OCI-LY3 (cell line): ENCODE measurements at regions not wholly inside any gene's neighbourhood (a gene's known extent, or its start where the extent isn't known, plus 50 kb on each side); places are given as distances from the start of the nearest gene placed in this dataset.

Experiments
- EZH2phosphoT487 ChIP-seq: fragments of 200-600 bp; shearing (Covaris generic); IDR thresholded peaks from 2 replicates; pipeline ENCODE4 v1.6.1; 2018; ENCODE audit warnings: antibody characterized with exemption, mixed run types, low read depth
- TF ChIP-seq, protein P1 (sequence below): fragments of 200-600, 300-600 bp; sonication (generic); IDR thresholded peaks from 2 replicates; pipeline ENCODE4 v1.5.1; 2014; ENCODE audit warnings: antibody characterized with exemption, low read length, low read depth

DNA sequence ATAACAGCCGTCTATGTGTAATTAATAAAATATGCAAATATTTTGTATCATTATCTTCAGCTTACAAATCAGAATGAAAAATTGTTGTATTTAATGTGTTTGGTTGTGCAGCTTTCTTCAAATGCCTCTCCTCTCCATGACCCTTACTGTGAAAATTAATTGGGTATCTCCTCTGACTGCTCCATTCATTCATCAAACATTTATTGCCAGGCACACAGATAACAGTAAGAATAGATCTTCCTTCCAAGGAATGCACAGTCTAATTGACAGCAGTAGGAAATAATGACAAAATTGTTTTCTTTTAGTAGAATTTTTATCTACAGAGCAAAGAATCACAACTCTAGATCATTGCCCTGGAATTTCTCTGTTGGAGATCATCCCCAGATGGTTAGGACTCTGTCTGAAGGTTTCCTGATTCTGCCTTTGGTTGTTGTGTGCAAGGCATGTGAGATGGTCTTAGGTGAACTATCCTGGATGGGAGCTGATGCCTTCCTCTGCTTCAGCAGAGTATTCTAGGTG, 395.0 kb upstream of the FAT1 start:
- TF ChIP-seq, protein P1, sequence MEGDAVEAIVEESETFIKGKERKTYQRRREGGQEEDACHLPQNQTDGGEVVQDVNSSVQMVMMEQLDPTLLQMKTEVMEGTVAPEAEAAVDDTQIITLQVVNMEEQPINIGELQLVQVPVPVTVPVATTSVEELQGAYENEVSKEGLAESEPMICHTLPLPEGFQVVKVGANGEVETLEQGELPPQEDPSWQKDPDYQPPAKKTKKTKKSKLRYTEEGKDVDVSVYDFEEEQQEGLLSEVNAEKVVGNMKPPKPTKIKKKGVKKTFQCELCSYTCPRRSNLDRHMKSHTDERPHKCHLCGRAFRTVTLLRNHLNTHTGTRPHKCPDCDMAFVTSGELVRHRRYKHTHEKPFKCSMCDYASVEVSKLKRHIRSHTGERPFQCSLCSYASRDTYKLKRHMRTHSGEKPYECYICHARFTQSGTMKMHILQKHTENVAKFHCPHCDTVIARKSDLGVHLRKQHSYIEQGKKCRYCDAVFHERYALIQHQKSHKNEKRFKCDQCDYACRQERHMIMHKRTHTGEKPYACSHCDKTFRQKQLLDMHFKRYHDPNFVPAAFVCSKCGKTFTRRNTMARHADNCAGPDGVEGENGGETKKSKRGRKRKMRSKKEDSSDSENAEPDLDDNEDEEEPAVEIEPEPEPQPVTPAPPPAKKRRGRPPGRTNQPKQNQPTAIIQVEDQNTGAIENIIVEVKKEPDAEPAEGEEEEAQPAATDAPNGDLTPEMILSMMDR = no peak
- TF ChIP-seq EZH2phosphoT487 = no peak
